HS-5 (cell line): ENCODE measurements at regions not wholly inside any gene's neighbourhood (a gene's known extent, or its start where the extent isn't known, plus 50 kb on each side); places are given as distances from the start of the nearest gene placed in this dataset.
"Not testable (repeated sequence)": the region's sequence is repeated elsewhere in the genome, so short reads cannot be mapped to it uniquely, and the experiment has no call there.

Experiments used
- DNase-seq: peaks from one replicate; pipeline ENCODE4 v3.0.0-alpha.2; 2012; ENCODE audit warnings: low read depth

GRCh38 chr7:33784000-33784399, 121.3 kb upstream of the BMPER start:
- no peak for DNase-seq

- DNase-seq = no peak
Measured at GRCh38 chr7:33788531-33788930, 116.8 kb upstream of the BMPER start.

GRCh38 chr7:33789871-33790630, 115.3 kb upstream of the BMPER start:
- no peak for DNase-seq

- no peak for DNase-seq
Measured at GRCh38 chr7:33790746-33791145, 114.6 kb upstream of the BMPER start.

GRCh38 chr7:33792041-33792440, 113.3 kb upstream of the BMPER start:
- no peak for DNase-seq

GRCh38 chr7:33792547-33793105, 112.7 kb upstream of the BMPER start:
- DNase-seq = no peak

DNA sequence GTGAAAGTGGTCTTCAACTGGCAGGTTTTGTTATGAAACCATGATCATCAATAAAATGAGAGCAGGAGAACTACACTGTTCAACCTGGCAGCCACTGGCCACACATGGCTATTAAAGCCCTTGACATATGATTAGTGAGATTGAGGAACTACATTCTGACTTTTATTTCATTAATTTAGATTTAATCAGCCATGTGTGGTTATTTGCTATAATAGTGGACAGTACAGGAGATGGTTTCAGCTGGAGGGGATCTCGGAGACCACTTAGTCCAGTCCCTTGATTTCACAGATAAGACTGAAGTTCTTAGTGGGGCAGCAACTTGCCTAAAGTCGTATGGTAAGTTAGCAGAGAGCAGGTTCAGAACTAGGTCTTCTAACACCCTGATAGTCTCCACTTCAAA, 111.7 kb upstream of the BMPER start:
- DNase-seq = no peak

DNA sequence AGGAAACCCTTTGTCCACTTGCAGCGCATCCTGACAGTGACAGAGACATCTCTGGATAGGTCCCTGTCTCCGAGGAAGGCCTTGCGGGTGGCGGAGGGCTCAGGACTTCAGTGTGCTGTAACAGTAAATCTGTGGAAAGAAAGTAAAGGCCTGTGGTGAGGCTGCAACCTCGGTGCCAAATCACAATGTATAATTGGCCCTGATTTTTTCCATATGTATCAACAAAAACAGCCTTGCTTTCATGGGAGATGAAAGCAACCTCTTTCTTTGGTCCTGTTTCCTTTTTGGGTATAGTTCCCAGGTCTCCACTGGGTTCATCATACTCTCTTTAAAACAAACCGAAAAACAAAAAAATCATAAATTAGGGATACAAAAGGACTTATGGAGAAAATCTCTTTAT, 110.9 kb upstream of the BMPER start:
- DNase-seq = no peak

GRCh38 chr7:33794959-33795358, 110.4 kb upstream of the BMPER start:
- DNase-seq = no peak

DNA sequence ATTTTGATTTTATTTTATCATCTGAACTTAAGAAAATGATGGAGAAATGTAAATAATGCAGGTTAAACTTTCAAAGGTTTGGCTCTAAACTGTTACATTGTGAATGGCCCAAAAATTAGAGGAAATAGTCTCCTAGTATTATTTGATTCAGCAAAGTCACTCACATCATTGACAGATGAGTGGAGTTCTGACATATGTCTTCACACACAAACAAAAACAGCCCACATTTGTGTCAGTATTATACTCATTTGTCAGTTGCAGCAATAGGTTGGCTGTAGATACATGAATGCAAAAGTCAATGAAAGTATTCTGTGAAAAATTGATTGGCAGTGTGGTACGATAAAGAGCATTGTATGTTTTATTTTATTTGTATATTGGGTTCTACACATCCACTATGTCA, 108.8 kb upstream of the BMPER start:
- no peak for DNase-seq

DNA sequence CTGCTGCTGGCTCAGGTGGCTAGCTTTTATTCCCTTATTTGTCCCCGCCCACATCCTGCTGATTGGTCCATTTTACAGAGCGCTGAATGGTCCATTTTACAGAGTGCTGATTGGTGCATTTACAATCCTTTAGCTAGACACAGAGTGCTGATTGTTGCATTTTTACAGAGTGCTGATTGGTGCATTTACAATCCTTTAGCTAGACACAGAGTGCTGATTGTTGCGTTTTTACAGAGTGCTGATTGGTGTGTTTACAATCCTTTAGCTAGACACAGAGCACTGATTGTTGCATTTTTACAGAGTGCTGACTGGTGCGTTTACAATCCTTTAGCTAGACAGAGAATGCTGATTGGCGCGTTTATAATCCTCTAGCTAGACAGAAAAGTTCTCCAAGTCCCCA, 107.8 kb upstream of the BMPER start:
- not testable (repeated sequence) for DNase-seq

DNA sequence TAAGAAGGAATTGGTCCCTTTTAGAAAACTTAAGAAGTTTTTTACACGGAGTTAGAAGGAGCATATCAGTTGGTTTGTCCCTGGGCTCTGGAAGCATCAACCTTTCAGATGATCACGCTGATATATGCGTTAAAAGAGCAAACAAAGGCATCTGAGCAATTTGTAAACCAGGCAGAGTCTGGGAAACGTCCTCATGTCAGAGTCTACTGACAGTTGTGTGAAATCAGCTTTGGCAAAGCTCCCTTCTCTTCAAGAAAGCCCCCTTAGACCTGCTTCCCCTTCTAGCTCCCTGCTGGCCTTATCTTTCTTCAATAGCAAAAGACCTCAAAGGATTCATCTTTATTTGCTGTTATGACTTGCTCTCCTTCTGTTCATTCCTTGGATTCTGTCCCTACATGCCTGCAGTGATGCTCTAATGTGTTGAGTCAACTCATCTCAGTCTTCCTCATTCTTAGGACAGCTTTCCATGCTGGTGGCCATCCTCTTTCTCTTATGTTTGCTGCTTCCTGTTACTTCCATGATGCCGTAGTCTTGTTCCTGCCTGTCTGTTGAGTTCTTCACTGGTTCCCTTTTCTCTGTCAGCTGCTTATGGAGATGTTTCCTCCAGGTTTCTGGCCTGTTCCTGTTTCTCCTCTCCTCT, 106.5 kb upstream of the BMPER start:
- DNase-seq = no peak

DNA sequence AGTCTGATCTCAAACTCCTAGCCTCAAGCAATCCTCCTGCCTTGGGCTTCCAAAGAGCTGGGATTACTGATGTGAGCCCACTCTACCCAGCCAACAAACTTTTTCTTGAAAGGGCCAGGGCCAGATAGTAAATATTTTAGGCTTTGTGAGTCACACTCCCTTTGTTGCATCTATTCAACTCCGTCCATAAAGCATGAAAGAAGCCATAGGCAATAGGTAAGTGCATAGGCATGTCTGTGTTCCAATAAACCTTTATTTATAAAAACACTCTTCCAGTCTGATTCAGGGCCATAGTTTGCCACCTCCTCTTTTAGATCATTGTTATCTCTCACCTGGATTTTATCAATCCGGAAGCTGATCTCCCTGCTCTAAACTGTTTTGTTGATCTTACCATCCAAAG, 105.6 kb upstream of the BMPER start:
- no peak for DNase-seq

DNA sequence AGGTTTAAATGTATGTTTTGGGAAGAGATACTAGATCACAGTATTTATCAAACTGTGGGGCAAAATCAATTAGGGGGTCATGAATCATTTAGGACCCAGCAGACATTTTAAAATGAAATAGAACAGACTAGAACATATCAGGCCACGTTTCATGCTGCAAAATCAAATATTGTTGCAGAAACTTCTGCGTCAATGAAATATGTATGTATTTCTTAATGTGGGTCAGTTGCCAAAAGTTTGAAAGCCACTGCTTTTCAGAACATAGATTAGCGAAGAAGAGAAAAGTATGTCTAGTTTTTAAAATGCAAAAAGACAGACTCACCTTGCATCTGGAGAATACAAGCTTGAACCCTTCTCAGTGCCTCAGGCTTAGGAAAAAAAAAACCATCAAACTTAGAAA, 102.7 kb upstream of the BMPER start:
- no peak for DNase-seq

- DNase-seq = no peak
Measured at GRCh38 chr7:33804140-33804660, 101.1 kb upstream of the BMPER start.

DNA sequence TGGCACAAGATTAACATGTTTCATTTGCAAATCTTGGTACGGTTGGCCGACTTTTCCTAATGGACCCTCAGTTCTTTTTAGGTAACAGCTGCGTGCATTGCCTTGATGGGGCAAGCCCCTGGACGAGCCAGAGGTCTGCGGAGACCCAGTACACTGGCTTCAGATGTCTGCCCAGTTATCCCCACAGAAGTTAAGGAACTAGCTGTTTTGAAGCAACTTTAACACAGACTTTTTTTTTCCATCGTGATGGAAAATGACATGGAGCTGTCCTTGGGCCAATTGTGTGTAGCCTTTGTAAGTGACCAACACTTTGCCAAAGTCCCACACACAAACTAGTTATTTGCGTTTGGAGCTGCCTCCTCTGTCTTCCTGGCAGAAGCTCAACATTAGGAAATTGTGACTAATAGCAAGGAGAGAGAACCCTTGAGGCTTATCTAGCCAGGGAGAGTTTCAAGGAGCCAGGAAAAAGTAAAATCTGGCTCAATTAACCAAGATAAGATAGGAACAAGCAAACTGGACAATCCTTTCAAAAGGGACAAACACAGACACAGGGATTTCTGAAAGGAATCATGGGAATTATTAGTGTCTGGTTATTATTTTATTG, 99.6 kb upstream of the BMPER start:
- no peak for DNase-seq

DNA sequence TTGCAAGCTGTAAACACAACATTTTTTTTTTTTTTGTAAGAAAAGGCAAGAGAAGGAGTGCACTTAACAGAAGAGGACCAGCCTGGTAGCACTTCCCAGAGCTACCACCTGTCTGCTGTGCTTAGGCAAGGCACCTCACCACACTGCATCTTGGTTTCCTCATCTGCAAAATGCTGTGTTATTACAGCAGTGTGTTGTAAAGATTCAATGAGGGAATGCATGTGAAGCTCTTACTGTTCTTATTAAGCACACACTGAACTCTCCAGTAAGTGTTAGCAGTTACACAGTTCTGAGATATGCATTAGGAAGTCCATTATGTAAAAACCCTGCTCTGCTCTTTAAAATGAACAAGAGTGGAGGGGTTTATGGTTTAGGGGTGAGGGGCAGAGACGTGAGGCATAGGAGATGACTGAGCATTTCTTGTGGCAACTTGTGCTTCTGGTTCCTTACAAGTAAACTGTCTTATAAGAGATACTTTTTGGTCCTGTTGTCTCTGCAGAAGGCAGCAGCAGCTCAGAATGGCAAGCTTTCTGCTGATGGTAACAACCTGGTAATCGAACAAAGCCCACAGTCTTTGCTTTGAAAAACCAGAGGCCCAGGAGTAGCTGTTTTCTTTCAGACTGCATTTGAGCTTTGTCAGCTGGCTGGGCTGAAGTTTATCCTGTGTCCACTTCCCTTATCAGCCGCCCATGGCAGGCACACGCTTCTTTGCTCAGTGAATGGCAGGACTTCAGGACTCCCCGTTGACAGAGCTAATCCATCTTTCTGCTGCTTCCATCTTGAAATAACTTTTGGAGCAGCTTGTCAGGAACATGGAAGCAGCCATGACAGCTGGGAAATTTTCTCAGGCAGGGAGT, 98.8 kb upstream of the BMPER start:
- no peak for DNase-seq

DNA sequence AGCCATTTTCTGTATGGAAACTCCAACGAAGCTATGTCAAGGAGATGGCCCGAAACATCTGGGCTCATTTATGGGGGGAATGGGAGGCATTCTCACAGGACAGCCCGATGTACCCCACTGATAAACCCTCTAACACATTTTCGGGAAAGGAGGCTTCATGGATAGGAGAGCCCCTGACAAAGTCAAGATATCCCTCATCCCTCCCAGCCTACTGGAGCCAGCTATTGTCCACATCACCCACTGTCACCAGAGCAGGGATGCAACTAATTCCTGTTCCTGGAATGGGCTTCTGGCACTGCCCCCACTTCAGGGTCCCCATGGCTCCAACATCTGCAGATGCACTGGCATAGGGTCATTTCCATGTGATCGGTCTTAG, 98.2 kb upstream of the BMPER start:
- no peak for DNase-seq

DNA sequence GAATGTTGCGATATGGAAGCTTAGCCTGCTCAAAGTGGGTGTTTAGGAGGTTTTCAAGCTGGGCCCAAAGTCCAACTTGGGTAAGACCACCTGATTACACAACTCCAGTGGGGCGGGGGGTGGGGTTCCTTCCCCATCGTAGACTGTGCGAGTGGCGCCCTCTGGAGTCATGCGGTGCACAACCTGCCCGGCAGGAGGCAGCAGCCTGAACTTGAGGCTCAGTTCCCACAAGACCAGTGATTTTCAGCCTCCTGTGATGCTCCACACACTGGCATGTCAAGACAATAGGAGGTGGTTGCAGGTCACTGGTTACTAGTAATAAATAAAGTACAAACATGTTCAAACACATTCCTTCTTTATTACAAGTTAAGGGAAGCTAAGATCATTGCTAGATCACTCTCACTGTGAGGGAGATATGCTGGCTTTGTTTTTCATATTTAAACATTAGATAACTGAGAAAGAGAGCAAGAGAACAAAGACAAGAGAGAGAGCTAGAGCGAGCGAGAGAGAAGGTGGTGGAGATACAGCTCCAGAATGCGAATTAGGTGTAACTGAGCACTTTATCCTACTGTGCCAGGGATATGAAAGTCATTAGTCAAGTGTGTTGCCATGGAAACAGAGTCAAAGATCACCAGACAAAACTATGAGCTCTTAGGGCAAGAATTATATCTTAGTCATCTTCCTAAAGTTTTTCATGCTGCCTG, 97.4 kb upstream of the BMPER start:
- peak; percentile 97 for DNase-seq

DNA sequence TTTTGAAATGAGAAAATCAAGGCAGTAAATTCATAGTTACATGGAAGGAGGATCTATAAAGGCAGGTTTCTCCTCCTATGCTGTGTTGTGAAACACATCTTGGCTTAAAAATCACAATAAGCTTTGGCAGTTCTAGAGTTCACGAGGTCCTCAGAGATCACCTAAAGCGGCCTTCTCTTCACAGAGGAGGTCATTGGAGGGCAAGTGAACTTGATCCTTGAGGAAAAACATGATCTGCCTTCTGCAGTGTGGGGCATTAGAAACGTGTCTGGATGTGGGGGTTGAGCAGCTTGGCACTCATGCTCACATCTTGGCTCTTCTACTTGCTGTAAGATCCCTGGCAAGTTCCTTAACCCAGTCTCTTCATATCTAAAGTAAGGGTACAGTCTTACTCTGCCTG, 96.1 kb upstream of the BMPER start:
- DNase-seq = no peak

DNA sequence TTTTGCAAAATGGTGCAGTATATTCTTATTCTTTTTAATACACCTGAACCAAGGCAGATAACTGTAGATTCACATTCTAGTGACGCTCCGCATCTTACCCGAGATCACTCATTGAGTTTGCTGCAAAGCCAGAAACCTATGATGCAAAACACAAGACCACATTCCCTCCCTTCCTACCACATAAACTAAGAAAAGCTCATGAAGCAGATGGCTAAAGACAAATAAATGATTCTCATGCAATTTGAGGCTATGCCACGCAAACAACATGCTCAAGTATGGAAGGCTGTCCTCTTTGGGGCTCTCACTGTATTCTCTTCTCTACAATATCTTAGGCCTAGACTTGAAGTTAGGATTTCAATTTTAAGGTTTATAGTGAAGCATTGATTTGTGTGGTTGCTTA, 95.0 kb upstream of the BMPER start:
- no peak for DNase-seq
